ENCODE measurements at regions not wholly inside any gene's neighbourhood (a gene's known extent, or its start where the extent isn't known, plus 50 kb on each side); places are given as distances from the start of the nearest gene placed in this dataset.

DNA sequence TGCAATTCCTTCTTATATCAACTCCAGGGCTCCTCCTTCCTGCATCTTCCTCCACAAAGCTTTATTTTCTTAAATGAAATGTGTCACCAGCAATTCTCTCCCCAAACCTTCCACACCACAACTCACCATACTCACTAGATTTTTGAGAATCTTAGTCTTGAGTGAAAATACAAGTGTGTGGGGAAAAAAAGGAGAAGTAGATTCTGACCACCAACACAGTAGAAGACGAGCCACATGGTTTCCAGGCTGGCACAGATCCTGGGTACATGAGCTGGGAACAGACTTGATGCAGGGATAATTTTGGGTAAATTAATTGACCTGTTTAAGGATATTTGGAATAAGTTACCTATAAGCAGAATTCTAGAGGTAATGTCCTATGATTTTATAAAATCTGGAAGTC is 72.8 kb upstream of the KCNJ15 start:
- TF ChIP-seq, protein P1, sequence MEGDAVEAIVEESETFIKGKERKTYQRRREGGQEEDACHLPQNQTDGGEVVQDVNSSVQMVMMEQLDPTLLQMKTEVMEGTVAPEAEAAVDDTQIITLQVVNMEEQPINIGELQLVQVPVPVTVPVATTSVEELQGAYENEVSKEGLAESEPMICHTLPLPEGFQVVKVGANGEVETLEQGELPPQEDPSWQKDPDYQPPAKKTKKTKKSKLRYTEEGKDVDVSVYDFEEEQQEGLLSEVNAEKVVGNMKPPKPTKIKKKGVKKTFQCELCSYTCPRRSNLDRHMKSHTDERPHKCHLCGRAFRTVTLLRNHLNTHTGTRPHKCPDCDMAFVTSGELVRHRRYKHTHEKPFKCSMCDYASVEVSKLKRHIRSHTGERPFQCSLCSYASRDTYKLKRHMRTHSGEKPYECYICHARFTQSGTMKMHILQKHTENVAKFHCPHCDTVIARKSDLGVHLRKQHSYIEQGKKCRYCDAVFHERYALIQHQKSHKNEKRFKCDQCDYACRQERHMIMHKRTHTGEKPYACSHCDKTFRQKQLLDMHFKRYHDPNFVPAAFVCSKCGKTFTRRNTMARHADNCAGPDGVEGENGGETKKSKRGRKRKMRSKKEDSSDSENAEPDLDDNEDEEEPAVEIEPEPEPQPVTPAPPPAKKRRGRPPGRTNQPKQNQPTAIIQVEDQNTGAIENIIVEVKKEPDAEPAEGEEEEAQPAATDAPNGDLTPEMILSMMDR (IDR thresholded peaks at IDR 0.05; ENCODE audit: borderline replicate concordance, control extremely low read depth, extremely low read depth, insufficient read depth, missing control alignments), result no peak
- no peak for DNase-seq (ENCODE audit: low spot score)
- in situ Hi-C loops (cut with MboI; ENCODE audit: low sequenced_read_pairs, unreplicated experiment), result no loop called here

DNA sequence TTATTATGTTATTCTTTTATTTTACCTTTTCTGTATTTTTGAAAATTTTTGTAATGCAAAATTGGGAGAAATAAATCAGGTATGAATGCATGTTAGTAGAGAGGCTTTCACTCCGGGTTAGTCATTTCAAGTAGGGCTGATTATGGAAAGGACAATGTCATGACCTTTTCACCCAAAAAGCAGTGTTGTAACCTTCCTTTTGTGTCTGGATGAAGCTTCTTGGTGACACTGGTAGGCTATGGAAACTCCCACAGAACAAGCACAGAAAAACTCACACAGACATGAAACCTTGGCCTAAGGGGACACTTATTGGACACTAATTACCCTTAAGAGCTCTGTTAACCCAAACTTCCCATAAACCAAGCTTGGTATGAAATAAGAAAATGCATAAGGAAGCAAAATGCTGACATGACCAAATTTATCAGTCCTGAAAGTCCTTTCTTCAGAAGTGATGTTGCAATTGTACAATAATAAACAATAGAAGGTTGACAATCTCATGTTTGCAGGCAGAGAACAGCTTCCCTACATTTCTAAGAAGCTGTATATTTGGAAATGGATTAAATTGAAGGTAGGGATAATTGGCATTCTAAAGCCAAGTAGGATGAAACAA is 70.0 kb upstream of the KCNJ15 start:
- no peak for DNase-seq (ENCODE audit: low spot score)
- in situ Hi-C loops (cut with MboI; ENCODE audit: low sequenced_read_pairs, unreplicated experiment), result no loop called here
- TF ChIP-seq, protein P1 (IDR thresholded peaks at IDR 0.05; ENCODE audit: borderline replicate concordance, control extremely low read depth, extremely low read depth, insufficient read depth, missing control alignments), result no peak

DNA sequence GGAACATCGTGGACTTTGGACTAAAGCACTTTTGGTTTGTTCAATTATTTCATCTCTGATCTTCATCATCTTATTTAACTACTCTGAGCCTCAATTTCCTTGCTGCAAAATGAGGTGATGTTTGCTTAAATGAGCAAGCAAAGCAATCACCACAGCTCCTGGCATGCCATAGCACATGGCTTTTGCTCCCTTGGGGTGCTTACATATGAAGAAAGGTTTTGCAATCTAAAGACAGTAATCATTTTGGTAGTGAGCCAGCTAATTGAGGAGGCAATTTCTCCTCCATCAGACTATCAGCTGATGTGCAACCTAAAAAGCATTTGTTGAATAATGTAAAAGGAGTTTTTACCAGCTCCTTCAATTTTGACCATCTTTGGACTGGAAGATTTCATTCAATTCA is 68.8 kb upstream of the KCNJ15 start:
- TF ChIP-seq, protein P1 (IDR thresholded peaks at IDR 0.05; ENCODE audit: borderline replicate concordance, control extremely low read depth, extremely low read depth, insufficient read depth, missing control alignments), result no peak
- no peak for DNase-seq (ENCODE audit: low spot score)
- in situ Hi-C loops (cut with MboI; ENCODE audit: low sequenced_read_pairs, unreplicated experiment), result no loop called here

DNA sequence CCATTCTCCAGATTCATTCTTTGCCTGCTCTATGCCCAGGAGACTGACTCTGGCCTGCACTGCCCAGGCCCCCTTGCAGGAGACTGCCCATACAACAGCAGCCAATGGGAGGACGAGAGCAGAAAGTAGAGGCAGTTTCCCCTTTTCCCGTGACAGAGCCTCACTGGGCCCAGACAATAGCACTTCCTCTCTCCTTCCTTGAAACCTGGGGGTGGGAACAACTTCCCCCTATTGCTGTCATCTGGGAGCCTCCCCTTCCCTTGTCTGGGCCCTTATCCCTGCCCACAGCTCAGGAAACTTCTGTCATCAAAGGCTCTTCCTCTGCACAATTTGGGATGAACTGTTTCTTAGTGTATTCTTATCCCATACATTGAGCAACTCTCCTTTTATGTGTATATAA is 60.8 kb upstream of the KCNJ15 start:
- no peak for DNase-seq (ENCODE audit: low spot score)
- in situ Hi-C loops (cut with MboI; ENCODE audit: low sequenced_read_pairs, unreplicated experiment), result no loop called here
- TF ChIP-seq, protein P1 (IDR thresholded peaks at IDR 0.05; ENCODE audit: borderline replicate concordance, control extremely low read depth, extremely low read depth, insufficient read depth, missing control alignments), result no peak

DNA sequence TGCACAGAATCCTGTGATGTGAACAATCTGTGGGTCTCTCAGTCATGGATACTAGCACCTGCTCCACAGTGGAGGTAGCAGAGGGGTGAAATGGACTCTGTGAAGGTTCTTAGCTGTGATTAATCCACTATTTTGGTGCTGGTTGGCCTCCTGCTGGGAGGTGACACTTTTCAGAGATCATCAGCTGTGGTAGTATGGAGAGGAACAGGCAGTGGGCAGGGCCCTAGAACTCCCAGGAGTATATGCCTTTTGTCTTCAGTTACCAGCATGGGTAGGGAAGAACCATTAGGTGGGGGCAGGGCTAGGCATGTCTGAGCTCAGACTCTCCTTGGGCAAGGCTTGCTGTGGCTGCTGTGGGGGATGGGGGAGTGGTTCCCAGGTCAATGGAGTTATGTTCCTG is 54.0 kb upstream of the KCNJ15 start:
- in situ Hi-C loops (cut with MboI; ENCODE audit: low sequenced_read_pairs, unreplicated experiment), result loop anchor here (10.0 kb wide), 1 partner anchor 152 kb away; no protein-coding TSS in a partner anchor
- TF ChIP-seq, protein P1 (IDR thresholded peaks at IDR 0.05; ENCODE audit: borderline replicate concordance, control extremely low read depth, extremely low read depth, insufficient read depth, missing control alignments), result no peak
- no peak for DNase-seq (ENCODE audit: low spot score)

DNA sequence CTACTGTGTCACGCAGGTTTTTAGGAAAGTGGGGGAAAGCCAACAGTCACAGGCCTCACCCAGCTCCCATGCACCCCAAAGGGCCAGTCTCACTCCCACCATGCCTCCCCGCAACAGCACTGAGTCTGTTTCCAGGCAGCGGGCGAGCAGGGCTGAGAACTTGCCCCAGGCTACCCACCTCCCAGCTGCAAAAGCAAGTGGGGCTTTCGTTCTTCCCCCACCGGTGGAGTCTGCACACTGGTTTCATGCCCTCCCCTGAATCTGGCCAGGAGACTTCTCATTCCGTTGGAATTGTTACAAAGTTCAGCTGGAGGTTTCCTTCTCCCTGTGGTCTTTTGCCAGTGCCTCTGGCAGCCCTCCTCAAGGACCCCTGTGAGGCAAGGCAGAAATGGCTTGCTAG is 53.6 kb upstream of the KCNJ15 start:
- in situ Hi-C loops (cut with MboI; ENCODE audit: low sequenced_read_pairs, unreplicated experiment), result loop anchor here (10.0 kb wide), 1 partner anchor 152 kb away; no protein-coding TSS in a partner anchor
- DNase-seq (ENCODE audit: low spot score), result no peak
- TF ChIP-seq, protein P1 (IDR thresholded peaks at IDR 0.05; ENCODE audit: borderline replicate concordance, control extremely low read depth, extremely low read depth, insufficient read depth, missing control alignments), result no peak

Measured in GM13976 (cell line).